ENCODE measurements at regions not wholly inside any gene's neighbourhood (a gene's known extent, or its start where the extent isn't known, plus 50 kb on each side); places are given as distances from the start of the nearest gene placed in this dataset.

DNA sequence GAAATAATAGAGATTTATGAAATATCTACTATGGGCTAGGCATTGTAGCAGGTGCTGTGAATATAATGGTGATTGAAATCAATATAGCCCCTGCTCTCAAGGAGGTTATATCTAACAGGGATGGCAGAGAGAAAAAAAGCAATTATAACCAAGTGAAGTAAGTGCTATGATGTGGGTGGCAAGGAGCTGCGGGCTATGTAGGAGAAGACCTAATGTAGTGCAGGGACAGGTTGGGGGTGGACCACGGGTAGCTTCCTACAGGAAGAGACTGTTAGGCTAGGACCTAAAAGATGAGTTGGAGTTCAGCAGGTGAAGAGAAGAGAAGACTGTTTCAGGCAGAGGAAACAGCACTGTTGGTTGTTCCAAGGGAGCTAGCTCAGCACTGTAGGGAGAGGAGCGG, 311.0 kb downstream of the KCNRG start:
- TF ChIP-seq, protein P1, sequence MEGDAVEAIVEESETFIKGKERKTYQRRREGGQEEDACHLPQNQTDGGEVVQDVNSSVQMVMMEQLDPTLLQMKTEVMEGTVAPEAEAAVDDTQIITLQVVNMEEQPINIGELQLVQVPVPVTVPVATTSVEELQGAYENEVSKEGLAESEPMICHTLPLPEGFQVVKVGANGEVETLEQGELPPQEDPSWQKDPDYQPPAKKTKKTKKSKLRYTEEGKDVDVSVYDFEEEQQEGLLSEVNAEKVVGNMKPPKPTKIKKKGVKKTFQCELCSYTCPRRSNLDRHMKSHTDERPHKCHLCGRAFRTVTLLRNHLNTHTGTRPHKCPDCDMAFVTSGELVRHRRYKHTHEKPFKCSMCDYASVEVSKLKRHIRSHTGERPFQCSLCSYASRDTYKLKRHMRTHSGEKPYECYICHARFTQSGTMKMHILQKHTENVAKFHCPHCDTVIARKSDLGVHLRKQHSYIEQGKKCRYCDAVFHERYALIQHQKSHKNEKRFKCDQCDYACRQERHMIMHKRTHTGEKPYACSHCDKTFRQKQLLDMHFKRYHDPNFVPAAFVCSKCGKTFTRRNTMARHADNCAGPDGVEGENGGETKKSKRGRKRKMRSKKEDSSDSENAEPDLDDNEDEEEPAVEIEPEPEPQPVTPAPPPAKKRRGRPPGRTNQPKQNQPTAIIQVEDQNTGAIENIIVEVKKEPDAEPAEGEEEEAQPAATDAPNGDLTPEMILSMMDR (IDR thresholded peaks at IDR 0.05 in 8 of 11, conservative IDR thresholded peaks at IDR 0.05 in 3 of 11): no peak
- no peak for TF ChIP-seq POLR2A (IDR thresholded peaks at IDR 0.05)
